DOHH2 (cell line): ENCODE measurements at regions not wholly inside any gene's neighbourhood (a gene's known extent, or its start where the extent isn't known, plus 50 kb on each side); places are given as distances from the start of the nearest gene placed in this dataset.

Experiments used
- H3F3A ChIP-seq: fragments of 200-600 bp; sonication (generic), shearing (Covaris generic); 2 replicates; pipeline ENCODE4 v1.6.0; 2016; ENCODE audit warnings: antibody characterized with exemption, mild to moderate bottlenecking; ENCODE audit not compliant: control insufficient read depth, insufficient read depth
- H3K27ac ChIP-seq: fragments of 200-600 bp; sonication (generic); 2 replicates; pipeline ENCODE4 v1.5.1; 2014; ENCODE audit warnings: low read depth, mild to moderate bottlenecking, low read length, moderate library complexity
- H3K27me3 ChIP-seq: fragments of 200-600 bp; sonication (generic); 2 replicates; pipeline ENCODE4 v1.6.1; 2014; ENCODE audit warnings: mild to moderate bottlenecking, low read length, mixed read lengths; ENCODE audit not compliant: control insufficient read depth
- H3K36me3 ChIP-seq: fragments of 200-600 bp; sonication (generic); 2 replicates; pipeline ENCODE4 v1.6.1; 2014; ENCODE audit warnings: mild to moderate bottlenecking, low read length, moderate library complexity, mixed read lengths; ENCODE audit not compliant: control insufficient read depth
- H3K4me1 ChIP-seq: fragments of 200-600 bp; sonication (generic); 2 replicates; pipeline ENCODE4 v1.6.1; 2014; ENCODE audit warnings: mild to moderate bottlenecking, low read length, mixed read lengths; ENCODE audit not compliant: control insufficient read depth
- H3K4me2 ChIP-seq: fragments of 200-600 bp; sonication (generic); 2 replicates; pipeline ENCODE4 v1.6.0; 2014; ENCODE audit warnings: mild to moderate bottlenecking, low read length, moderate library complexity
- H3K4me3 ChIP-seq: fragments of 200-600 bp; sonication (generic); 2 replicates; pipeline ENCODE4 v1.5.1; 2014; ENCODE audit warnings: mild to moderate bottlenecking, low read length, mixed read lengths
- H3K79me2 ChIP-seq: fragments of 200-600 bp; sonication (generic); 2 replicates; pipeline ENCODE4 v1.6.1; 2014; ENCODE audit warnings: mild to moderate bottlenecking, low read length, mixed read lengths; ENCODE audit not compliant: control insufficient read depth
- H3K9me2 ChIP-seq: fragments of 200-600 bp; sonication (generic); replicated peaks from 2 replicates; pipeline ENCODE4 v1.6.1; 2014; ENCODE audit warnings: mild to moderate bottlenecking, low read length, mixed read lengths; ENCODE audit not compliant: control insufficient read depth
- H3K9me3 ChIP-seq: fragments of 200-600 bp; sonication (generic); 2 replicates; pipeline ENCODE4 v1.6.1; 2014; ENCODE audit warnings: antibody characterized with exemption, low read length, mixed read lengths; ENCODE audit not compliant: control insufficient read depth, insufficient read depth
- H4K20me1 ChIP-seq: fragments of 200-600 bp; sonication (generic); 2 replicates; pipeline ENCODE4 v1.6.0; 2014; ENCODE audit warnings: low read depth, mild to moderate bottlenecking, antibody characterized with exemption, low read length, moderate library complexity; ENCODE audit not compliant: control insufficient read depth, insufficient read depth
- CTCF ChIP-seq: fragments of 200-600 bp; sonication (generic); IDR thresholded peaks from one replicate; pipeline ENCODE4 v1.5.1; 2014; ENCODE audit warnings: antibody characterized with exemption, mild to moderate bottlenecking, low read depth, low read length; ENCODE audit not compliant: poor library complexity, severe bottlenecking
- EZH2phosphoT487 ChIP-seq: fragments of 200-600 bp; sonication (generic); IDR thresholded peaks from 2 replicates; pipeline ENCODE4 v1.6.1; 2017; ENCODE audit warnings: borderline replicate concordance, mild to moderate bottlenecking, antibody characterized with exemption, low read length, moderate library complexity, mixed read lengths

- H3K4me3 ChIP-seq: no peak overlapping the region
- no peaks in the 10 kb centered on the region for H3K9me2 ChIP-seq
- no peaks in the 10 kb centered on the region for H3K9me3 ChIP-seq
- TF ChIP-seq CTCF (no peak), EZH2phosphoT487 (no peak)
- H3K79me2 ChIP-seq: no peaks in the 10 kb centered on the region
- H3K36me3 ChIP-seq: no peaks in the 10 kb centered on the region
- no peaks in the 10 kb centered on the region for H3F3A ChIP-seq
- no peaks in the 10 kb centered on the region for H4K20me1 ChIP-seq
- H3K27me3 ChIP-seq: no peaks in the 10 kb centered on the region
- no peak overlapping the region for H3K4me2 ChIP-seq
- no peak overlapping the region for H3K27ac ChIP-seq
- H3K4me1 ChIP-seq: no peaks in the 10 kb centered on the region
Observed at GRCh38 chr7:41418337-41418736, 284.6 kb downstream of the INHBA start.

- no peaks in the 10 kb centered on the region for H3K79me2 ChIP-seq
- H3K4me1 ChIP-seq: no peaks in the 10 kb centered on the region
- no peak overlapping the region for H3K4me2 ChIP-seq
- H3F3A ChIP-seq: no peaks in the 10 kb centered on the region
- no peak overlapping the region for H3K27ac ChIP-seq
- no peaks in the 10 kb centered on the region for H3K9me3 ChIP-seq
- no peaks in the 10 kb centered on the region for H3K27me3 ChIP-seq
- no peaks in the 10 kb centered on the region for H3K9me2 ChIP-seq
- TF ChIP-seq CTCF (no peak), EZH2phosphoT487 (no peak)
- H3K36me3 ChIP-seq: no peaks in the 10 kb centered on the region
- no peaks in the 10 kb centered on the region for H4K20me1 ChIP-seq
- H3K4me3 ChIP-seq: no peak overlapping the region
Observed at GRCh38 chr7:41416208-41416595, 286.7 kb downstream of the INHBA start.

- Histone ChIP-seq H3F3A (no peaks in the 10 kb centered on the region), H3K9me3 (no peaks in the 10 kb centered on the region), H3K36me3 (no peaks in the 10 kb centered on the region), H3K9me2 (no peaks in the 10 kb centered on the region), H3K27ac (no peak overlapping the region), H3K4me1 (no peaks in the 10 kb centered on the region), H4K20me1 (no peaks in the 10 kb centered on the region), H3K4me2 (no peak overlapping the region), H3K27me3 (no peaks in the 10 kb centered on the region), H3K4me3 (no peak overlapping the region), H3K79me2 (no peaks in the 10 kb centered on the region)
- TF ChIP-seq CTCF (no peak), EZH2phosphoT487 (no peak)
Observed at GRCh38 chr7:41415471-41416207, 287.3 kb downstream of the INHBA start.
